NCI-H1930 (cell line): ENCODE measurements at regions not wholly inside any gene's neighbourhood (a gene's known extent, or its start where the extent isn't known, plus 50 kb on each side); places are given as distances from the start of the nearest gene placed in this dataset.

Source experiments
- DNase-seq, 2 experiments: peaks; one replicate each; lab custom pipeline; 2025; lab: John Stamatoyannopoulos, UW

- DNase-seq = no peak
Measured at GRCh38 chr18:22625406-22625805, 207.7 kb upstream of the CTAGE1 start.

GRCh38 chr18:22626771-22627170 is 209.1 kb upstream of the CTAGE1 start:
- no peak for DNase-seq

- DNase-seq = no peak
Measured at GRCh38 chr18:22627506-22627905, 209.8 kb upstream of the CTAGE1 start.

- no peak for DNase-seq
Measured at GRCh38 chr18:22628795-22629510, 211.2 kb upstream of the CTAGE1 start.

- DNase-seq = no peak
Measured at GRCh38 chr18:22630980-22631379, 213.3 kb upstream of the CTAGE1 start.

DNA sequence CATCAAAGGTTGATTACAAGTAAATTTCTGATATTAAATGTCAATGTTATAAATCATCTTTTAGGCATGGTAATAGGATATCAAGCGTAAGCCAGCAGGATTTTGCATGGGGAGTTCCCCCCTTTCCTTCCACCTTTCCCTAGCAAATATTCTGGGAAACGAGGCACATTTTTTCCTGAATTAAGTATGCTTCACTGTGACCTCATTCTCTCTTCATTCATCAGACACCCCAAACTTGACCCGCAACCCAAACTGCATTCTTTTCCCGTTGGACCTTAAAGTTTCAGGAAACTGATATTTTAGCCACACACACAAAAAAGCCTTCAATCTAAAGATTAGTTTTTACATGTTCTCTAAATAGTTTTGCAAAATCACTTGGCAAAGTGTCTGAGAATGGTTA is 214.5 kb upstream of the CTAGE1 start:
- no peak for DNase-seq

GRCh38 chr18:22634464-22634863 is 216.7 kb upstream of the CTAGE1 start:
- no peak for DNase-seq

- no peak for DNase-seq
Measured at GRCh38 chr18:22637787-22638186, 220.1 kb upstream of the CTAGE1 start.

DNA sequence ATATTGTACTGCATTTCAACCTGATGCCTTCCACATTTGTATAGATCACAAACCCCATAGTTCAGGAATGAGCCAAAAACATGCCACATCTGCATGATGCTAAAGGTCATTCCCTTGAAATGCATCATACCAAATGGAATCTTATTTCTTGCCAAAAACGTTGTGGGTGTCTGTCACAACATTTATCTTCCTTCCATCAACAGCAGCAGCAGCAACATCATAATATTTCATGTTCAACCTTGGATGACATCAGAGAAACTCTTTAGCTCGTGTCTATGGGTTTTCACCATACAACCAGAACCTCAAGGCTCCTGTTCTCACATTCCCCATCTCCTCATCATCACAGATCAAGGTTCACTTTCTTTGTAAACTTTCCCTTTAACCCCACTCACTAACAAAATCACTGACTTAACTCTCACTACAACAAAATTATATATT is 221.3 kb upstream of the CTAGE1 start:
- no peak for DNase-seq

DNA sequence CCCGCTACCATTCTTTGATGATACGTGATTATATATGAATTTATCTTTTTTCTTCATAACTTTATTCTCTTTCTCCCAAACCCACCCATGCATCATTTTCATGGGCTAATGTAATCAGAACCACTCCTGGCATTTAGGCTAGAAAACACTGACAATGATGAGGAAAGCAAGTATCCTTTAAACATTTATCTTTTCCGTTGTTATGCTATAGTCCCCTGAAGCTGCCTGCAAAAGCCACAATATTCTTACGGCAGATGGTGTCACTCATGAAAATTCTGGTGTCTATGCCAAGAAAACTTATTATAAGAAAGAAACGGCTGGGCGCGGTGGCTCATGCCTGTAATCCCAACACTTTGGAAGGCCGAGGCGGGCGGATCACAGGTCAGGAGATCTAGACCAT is 221.8 kb upstream of the CTAGE1 start:
- no peak for DNase-seq

- DNase-seq = no peak
Measured at GRCh38 chr18:22640281-22640842, 222.6 kb upstream of the CTAGE1 start.

DNA sequence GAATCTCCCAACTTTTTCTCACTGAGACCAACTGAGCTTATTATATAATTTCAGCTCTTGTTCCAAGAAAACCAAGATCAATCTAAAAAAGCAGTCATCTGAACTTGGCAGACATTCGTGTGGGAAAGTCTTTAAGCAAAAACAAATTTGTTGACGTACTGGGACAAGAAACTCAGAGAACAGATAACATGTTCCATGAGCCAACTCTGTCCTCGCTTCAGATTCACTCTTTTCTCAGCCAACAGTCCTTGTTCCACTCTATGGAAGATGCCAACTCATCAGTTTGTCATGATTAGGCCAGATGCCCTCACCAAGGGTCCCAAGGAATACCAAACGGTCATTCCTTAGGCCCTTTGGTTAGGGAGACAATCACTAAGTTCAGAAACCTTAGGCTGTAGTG is 224.2 kb upstream of the CTAGE1 start:
- DNase-seq = no peak

- no peak for DNase-seq
Measured at GRCh38 chr18:22643731-22644130, 226.0 kb upstream of the CTAGE1 start.

DNA sequence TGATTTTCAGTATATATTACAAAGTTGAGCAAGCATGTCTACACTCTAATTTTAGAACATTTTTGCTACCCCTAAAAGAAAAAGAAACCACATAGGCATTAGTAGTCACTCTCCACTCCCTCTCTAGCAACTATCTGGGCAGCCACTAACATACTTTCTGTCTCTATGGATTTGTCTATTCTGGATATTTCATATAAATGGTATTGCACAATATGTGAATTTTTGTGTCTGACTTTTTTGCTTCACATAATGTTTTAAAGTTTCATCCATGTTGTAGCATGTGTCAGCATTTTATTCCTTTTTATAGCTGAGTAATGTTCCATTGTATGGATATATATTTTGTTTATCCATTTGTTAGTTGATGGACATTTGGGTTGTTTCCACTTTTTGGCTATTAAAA is 232.5 kb upstream of the CTAGE1 start:
- no peak for DNase-seq

DNA sequence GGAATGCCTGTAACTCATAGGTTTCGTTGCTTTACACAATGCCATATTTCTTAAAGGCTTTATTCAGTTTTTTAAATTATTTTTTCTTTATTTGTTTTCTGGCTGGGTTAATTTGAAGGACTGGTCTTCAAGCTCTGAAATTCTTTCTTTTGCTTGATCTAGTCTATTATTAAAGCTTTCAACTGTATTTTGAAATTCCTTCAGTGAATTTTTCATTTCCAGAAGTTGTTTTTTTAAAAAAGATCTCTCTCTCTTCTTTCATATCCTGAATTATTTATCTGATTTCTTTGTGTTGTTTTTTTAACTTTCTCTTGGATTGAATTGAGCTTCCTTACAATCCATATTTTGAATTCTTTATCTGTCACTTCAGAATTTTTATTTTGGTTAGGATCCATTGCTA is 239.9 kb upstream of the CTAGE1 start:
- no peak for DNase-seq

DNA sequence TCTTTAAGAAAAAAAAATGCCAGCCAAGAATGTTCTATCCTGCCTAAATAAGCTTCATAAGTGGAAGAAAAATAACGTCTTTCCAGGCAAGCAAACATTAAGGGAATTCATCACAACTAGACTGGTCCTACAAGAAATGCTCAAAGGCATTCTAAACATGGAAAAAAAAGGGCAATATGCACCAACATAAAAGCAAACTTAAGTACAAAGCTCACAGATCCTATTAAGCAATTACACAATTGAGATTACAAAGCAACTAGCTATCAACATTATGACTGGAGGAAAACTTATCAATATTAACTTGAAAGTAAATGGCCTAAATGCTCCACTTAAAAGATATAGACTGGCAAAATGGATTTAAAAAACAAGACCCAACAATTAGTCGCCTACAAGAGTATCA is 240.6 kb upstream of the CTAGE1 start:
- no peak for DNase-seq

- DNase-seq = no peak
Measured at GRCh38 chr18:22663378-22663777, 245.7 kb upstream of the CTAGE1 start.

GRCh38 chr18:22666411-22666940 is 248.8 kb upstream of the CTAGE1 start:
- DNase-seq = no peak

DNA sequence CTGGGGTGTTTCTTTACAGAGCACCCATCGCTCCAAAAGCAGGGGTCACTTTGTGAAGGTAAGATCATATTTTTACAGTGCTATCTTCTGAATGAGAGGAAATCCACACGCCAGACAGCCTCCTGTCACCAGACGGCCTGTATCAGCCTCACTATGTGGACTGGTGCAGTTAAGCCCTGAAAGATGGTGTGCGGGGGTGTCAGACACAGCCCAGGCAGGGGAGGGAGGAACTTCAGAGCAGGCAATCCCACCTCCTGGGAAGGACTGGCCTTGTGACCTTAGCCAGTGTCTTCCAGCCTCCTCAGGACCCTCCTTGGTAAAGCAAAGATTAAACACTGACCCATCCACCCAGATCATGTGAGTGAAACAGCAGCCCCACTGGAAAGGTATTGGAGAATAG is 249.4 kb upstream of the CTAGE1 start:
- DNase-seq = no peak

DNA sequence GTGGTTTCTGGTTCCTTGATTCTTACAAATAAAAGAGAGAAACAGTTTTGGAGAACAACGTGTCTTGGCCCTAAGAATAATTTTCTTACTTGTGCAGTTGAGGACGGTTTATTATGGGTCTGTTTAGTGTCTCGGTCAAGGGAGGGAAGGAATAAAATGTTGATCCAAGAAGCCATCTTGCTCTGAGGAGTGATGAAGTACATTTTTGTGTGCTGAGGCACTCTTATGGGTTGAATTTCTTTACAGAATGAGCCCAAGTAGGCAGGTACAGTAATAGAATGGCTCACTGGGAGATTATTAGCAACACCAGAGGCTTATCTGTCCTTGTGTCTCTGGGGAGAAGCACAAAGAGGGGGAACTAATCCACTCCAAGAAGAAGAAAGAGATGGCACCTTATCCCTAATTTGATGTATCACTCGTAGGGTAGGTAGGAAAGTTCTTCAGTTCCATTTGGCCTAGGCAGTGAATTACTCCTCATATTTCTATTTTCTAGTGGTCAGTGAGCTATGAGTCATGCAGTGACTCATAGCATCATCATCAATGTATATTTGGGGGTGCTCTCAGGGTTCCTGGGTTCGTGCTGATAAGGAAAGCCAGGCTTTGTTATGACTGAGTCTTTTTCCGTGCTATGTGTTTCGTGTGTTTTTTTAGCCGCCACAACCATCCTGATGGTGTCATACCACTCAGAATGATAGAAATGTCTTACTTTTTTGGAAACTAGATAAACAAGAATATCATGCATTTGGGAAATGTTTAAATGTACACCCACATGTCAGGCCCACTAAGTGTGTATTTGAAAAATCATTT is 250.1 kb upstream of the CTAGE1 start:
- no peak for DNase-seq

DNA sequence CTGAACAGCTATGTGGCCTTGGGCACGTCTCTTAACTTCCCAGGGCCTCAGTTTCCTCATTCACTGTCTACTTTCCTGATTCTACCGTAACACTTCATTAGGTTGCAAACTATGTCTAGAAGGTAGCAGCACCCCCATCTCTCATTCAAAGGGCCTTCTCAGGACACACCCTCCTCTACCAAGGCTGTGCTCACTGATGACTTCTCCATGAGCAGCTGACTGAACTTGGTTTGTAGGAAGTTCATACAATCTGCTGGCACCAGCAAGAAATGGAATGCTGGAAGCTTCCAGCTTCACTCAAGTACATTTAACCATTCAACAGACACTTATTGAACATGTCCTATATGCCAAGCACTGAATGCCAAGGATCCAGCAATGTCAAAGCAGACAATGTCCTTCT is 250.8 kb upstream of the CTAGE1 start:
- DNase-seq = no peak

- no peak for DNase-seq
Measured at GRCh38 chr18:22670914-22671313, 253.2 kb upstream of the CTAGE1 start.
